ENCODE measurements at regions not wholly inside any gene's neighbourhood (a gene's known extent, or its start where the extent isn't known, plus 50 kb on each side); places are given as distances from the start of the nearest gene placed in this dataset.

GRCh38 chr3:22923711-22924110 lies 279.4 kb upstream of the UBE2E2 start:
- no peaks in the 10 kb centered on the region for H3K9me3 ChIP-seq
- intact Hi-C loops (cut with DNase I; ENCODE audit: low total_unique reads) = no loop called here
- H3K27me3 ChIP-seq = no peaks in the 10 kb centered on the region
- no peak overlapping the region for H3K4me3 ChIP-seq
- H3K4me1 ChIP-seq = no peaks in the 10 kb centered on the region
- no peak for DNase-seq
- no peak overlapping the region for H3K27ac ChIP-seq
- no peak for TF ChIP-seq CTCF (IDR thresholded peaks at IDR 0.05)
- H3K36me3 ChIP-seq = no peaks in the 10 kb centered on the region

DNA sequence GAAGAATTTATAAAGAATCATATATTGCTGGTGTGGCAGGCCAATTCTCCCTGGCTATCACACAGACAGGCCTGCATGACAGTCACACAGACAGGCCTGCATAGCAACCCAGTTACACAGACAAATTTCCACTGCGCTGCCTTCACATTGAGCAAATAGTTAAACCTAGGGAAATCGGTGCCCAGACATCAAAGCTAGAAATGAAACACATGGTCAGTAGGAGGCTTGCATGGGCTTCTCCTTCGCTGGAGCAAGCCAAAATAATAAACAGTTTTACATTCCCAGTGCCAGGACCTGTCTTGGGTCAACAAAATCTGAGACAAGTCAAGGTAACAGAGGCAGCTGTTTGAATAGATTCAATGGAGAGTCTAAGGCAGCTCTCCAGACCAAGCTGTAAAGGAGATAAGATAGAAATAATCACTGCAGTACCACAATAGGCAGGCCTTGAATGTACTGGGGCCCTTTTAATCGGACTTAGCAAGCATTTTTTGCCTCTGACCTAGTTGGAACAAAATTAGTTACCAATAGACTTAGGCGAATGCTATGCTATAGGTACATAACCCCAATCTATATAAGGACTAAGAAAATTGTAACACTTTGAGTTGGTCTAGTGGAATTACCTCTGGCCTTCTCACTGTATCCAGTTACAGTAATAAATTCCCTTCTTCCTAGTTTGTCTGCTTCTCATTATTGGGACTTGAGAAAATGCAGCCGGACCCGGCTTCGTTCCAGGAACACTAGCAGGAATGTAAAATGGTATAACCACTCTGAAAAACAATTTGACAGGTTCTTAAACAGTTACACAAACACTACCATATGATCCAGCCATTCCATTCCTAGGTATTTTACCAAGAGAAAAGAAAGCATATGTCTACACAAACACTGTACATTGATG lies 274.7 kb upstream of the UBE2E2 start:
- DNase-seq = no peak
- intact Hi-C loops (cut with DNase I; ENCODE audit: low total_unique reads) = no loop called here
- Histone ChIP-seq H3K27me3 (no peaks in the 10 kb centered on the region), H3K4me1 (no peaks in the 10 kb centered on the region), H3K4me3 (no peak overlapping the region), H3K36me3 (no peaks in the 10 kb centered on the region), H3K9me3 (no peaks in the 10 kb centered on the region), H3K27ac (no peak overlapping the region)
- TF ChIP-seq CTCF (IDR thresholded peaks at IDR 0.05) = no peak

DNA sequence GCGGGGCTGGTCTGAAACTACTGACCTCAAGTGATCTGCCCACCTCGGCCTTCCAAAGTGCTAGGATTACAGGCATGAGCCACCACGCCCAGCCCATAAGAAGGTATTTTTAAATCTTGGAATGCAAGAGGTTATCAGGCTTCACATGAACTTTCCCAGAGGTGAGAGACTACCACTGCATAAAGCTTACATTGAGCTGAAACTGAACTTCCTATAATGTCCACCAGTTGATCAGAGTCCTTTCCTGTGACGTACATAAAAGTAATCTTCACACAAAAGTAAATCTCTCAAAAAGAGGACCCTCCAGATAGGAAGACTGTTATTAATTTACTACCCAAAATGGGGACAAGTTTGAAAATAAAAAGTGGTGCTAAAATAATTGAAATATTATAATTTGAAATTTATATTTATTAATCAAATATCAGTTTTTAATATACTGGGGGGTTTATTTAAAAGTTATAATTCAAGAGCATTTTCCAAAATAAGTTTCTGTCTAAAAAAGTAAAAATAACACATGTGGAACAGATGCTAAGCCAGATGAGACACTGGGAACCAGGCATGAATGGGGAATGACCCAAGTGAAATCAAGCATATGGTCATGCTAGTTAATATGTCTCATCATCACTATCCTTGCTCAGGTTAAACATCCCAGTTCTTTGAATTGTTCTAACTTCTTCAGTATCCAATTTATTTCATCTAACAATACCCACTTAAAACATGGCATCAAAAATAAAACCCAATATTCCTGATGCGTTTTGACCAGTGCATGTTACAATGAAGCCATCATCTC lies 269.9 kb upstream of the UBE2E2 start:
- no peak for DNase-seq
- Histone ChIP-seq H3K27ac (no peak overlapping the region), H3K4me3 (no peak overlapping the region), H3K36me3 (no peaks in the 10 kb centered on the region), H3K9me3 (no peaks in the 10 kb centered on the region), H3K27me3 (no peaks in the 10 kb centered on the region), H3K4me1 (no peaks in the 10 kb centered on the region)
- no peak for TF ChIP-seq CTCF (IDR thresholded peaks at IDR 0.05)
- intact Hi-C loops (cut with DNase I; ENCODE audit: low total_unique reads) = no loop called here

- no peaks in the 10 kb centered on the region for H3K27me3 ChIP-seq
- no peaks in the 10 kb centered on the region for H3K36me3 ChIP-seq
- intact Hi-C loops (cut with DNase I; ENCODE audit: low total_unique reads) = no loop called here
- no peak for TF ChIP-seq CTCF (IDR thresholded peaks at IDR 0.05)
- no peak overlapping the region for H3K27ac ChIP-seq
- no peak overlapping the region for H3K4me3 ChIP-seq
- DNase-seq = no peak
- no peaks in the 10 kb centered on the region for H3K9me3 ChIP-seq
- no peaks in the 10 kb centered on the region for H3K4me1 ChIP-seq
Measured at GRCh38 chr3:22933841-22934116, 269.3 kb upstream of the UBE2E2 start.

DNA sequence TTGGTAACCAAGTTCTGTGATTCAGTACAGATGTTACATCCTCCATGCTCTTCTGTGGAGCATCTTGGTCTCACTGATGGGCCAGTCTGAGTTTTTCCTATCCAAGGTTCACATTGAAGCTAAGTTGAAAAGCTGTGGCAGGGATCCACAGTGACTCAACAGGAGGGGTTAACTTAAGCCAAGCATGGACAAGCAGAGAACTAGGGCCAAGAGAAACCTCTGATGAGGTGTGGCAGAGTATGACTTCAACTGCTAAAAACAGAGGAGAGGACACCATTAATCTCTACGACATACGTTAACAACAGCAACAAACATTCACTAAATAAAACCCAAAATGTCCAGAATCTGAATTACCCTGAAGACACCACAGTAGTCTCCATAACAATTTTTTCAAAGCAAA lies 268.1 kb upstream of the UBE2E2 start:
- TF ChIP-seq CTCF (IDR thresholded peaks at IDR 0.05) = no peak
- Histone ChIP-seq H3K27ac (no peak overlapping the region), H3K36me3 (no peaks in the 10 kb centered on the region), H3K9me3 (no peaks in the 10 kb centered on the region), H3K4me1 (no peaks in the 10 kb centered on the region), H3K4me3 (no peak overlapping the region), H3K27me3 (no peaks in the 10 kb centered on the region)
- intact Hi-C loops (cut with DNase I; ENCODE audit: low total_unique reads) = no loop called here
- no peak for DNase-seq

Measured in tibial artery (tissue), 4 donors.